Fibroblast of skin of back (primary cell): ENCODE measurements at regions not wholly inside any gene's neighbourhood (a gene's known extent, or its start where the extent isn't known, plus 50 kb on each side); places are given as distances from the start of the nearest gene placed in this dataset.
A peak's percentile ranks its signal among the peaks of the same experiment; 100 is the strongest.

Experiments
- DNase-seq: peaks from one replicate; pipeline ENCODE4 v3.0.0-alpha.2; 2013

DNA sequence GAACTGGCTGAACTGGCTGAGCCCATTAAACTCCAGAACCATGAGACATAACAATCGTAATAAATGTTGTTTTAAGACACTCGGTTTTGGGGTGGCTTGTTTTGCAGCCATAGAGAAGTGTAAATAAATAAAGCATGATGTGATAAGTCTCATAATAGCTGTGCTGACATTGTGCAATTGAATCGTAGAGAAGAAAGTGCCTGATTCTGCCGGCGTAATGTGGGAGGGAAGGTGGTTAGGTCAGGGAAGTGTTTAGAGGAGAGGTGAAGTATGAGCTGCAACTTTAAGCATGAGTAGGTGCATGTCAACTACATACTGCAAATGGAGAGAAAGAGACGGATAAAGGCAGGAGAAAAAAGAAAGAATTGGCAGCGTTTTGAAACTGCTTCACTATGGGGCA is 217.1 kb downstream of the BLID start:
- no peak for DNase-seq

DNA sequence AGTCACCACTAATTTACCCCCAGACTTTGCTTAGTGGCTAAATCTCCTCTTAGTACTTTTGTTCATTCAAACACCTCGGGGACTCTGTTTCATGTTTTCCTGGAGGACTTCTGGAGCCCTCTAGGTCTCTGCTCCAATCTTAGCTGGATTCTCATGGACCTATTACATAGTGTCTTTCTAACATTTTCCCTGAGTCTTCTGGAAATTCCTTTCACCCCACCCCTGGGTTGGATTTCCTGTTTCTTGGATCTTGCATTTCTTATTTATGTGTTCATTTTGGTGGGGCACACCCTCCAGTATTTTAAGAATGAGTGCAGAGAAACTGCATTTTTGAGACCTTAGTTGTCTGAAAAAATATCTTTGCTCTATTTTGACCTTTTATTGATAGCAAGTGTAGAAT is 220.1 kb downstream of the BLID start:
- DNase-seq: peak; percentile 93

DNA sequence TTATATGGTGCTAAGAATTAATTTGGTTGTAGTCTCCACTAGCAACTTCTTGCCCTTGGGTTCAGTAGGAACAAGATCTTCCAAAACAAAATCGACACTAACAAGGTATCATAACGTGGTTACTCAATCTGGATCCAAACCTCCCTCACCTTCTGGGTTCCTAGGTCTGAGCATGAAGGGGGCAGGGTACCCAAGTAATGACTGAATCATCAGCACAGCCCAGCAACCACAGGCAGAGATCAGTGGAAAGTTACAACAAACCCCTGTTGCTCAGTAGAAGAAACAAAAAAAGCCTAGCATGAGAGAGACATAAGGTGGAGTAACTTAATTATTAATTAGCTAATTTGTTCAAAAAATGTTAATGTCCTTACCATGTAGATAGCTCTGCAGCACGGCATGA is 221.4 kb downstream of the BLID start:
- peak; percentile 68 for DNase-seq

DNA sequence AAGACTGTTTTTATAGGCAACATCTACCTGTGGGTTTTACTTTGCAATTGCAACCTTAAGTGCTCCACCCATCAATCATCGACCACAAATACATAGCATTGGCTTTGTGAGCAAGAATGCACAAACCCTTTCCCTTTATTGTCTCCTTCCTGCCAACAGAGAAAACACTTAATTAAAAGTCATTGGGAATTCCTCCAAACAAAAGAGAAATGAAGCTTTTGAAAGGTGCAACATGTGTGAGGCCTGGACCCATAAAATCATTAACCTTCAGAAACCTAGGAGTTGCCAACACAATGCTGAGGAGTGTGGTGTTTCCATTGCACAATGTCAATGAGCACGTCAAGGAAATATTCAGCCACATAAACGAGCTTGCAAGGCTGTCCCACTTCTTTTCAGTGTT is 223.2 kb downstream of the BLID start:
- DNase-seq: peak; percentile 40

DNA sequence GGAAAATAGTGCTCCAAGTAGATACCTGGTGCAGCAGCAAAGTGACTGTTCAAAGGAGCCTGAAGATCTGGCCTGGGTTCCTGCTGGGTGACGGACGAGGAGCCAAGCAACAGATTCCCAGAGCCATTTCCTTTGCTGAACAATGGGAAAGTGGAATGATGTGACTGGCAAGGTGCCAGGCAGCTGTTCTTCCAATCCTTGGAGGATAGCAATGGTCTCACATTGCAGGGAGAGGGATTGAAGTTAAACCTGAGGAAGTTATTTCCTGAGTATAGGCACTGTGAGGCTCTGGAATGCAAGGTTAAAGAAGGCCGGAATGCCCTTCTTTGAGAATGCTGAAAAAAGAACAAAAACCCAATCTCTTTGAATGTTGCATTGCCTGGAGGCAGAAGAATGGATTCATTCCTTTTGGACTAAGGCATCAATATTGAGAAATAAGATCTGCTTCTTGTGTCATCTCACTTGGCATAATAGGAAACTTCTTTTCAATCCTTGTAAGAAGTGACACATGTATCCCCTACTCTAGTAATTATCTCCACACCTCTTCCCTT is 223.8 kb downstream of the BLID start:
- DNase-seq: peak; percentile 84

DNA sequence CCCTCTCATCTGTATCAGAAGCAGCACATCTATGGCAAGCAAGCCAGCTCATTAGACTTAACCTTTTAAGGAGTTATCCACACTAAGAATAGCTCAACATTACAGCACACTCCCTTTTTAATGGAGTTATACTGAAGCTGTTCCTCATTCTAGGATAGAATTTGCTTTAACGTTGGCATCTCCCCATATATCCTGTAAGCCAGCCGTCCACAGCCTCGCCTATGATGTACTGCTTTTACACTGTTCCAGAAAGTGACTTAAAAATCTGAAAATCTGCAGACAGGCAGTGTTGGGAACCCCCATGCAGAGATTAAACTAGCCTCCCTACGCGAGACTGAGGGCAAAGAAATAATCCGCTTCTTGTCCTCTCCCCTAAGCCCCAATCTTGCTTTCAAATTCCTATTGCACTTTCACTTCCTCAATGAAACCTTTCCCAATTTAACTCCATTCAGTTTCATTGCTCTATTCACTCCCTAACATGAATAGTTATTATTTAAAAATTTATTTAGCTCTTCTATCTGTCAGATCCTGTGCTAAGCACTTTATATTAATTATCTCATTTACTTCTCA is 225.0 kb downstream of the BLID start:
- DNase-seq: no peak

DNA sequence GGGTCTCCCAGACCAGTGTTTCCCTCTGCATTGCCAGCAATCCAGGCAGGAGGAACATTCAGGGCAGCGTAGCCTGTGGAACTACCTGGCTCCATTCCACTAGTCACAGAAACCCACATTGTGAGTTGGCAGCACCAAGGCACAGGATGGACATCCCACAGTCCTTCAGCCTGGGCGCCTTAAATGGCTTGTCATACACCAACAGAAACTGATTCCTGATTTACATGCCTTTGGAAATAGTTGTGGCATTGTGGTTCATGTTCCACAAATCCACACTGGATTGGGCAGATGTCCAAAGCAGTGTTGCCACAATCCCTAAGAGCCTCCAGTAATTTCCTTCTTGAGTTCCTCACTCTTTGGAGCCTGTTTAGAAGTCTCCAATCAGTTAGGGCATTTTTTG is 225.6 kb downstream of the BLID start:
- DNase-seq: peak; percentile 97

DNA sequence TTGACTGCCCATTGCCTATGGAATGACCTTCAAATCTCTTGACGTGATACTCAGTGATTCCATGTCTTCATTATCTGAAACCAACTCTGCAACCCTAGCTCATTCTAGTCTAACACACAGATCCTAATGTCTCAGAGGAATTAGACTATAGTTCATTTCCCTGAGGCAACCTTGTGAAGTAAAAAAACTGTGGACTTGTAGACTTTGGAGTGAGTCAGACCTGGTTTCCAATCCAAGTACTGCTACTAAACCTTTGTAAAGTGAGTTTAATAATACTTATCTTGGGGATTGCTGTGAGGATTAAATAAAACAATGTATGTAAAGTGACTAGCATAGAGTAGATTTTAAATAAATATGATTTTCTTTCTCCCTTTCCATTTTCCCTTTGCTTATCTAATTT is 226.1 kb downstream of the BLID start:
- peak; percentile 79 for DNase-seq

DNA sequence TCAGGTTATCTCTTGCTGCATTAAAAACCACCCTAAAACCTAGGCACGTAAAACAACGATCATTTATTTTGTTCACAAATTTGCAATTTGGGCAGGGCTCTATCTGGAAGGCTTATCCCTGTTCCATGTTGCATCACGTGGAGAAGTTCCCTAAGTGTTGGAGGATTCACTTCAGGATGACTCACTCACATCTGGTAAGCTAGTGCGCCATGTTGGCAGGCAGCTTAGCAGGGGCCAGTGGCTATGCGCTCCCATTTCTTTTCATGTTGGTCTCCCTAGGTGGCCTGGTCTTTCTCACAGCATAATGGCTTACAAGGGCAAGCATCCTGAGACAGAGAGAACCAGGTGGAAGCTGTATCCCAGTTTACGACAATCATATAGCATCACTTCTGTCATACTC is 226.8 kb downstream of the BLID start:
- DNase-seq: no peak

DNA sequence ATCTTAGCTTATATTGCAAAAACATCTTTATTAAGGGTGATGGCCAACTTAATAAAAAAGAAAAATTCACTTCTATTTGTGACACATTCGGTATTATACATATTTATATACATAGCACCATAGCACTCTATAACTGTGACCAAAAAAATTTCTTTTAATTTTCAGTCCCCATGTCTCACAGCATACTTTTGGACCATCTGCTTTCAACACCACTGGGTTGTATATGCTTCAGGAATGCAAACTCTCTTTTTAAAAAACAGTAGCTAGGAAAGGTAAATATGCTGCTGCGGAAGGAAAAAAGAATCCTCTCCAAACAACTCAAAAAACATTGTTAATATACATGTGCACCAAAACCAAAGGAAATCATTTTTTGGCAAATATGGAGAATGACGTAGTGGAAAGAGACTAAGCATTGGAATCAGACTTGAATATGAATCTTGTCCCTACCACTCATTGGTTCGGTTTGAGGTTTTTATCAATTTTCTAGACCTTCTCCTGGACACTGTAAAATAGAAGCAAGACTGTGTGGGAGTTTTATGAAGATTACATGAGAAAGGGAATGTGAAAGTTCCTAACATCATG is 227.9 kb downstream of the BLID start:
- DNase-seq: peak; percentile 52

DNA sequence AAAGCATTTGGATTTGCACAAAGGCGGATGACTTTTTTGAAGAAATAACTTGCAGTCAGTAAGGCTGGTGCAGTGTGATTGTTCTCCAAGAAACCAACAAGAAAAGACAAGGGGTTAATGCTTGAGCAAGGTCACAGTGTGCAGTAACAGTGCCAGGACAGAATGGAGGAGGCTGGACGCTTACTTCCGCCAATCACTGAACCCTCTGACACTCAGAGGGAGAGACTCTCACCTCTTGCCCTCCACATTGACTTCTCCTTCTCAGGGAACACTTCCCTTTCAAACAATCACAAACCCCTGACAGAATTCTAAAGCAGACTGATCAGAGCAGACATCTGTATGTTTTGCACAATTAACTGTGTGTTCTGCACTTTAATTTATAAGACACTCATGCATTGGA is 228.4 kb downstream of the BLID start:
- DNase-seq: no peak

DNA sequence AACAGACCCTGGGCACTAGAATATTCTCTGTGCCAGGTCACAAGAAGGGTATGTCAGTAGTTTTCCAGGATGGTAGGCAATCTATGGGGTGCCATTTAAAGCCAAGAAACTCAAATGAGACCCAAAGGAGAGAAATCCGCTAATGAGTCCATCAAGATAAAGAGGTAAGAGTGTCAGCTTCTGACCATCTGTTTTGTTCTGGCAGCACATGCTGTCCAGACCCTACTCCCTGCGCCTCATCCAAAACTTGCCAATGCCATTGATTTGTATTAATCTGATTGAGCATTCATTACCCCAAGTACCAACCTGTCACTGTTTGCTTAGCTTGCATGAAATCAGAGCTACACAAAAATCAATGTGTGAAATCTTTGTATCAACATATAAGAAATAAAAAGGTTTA is 229.0 kb downstream of the BLID start:
- DNase-seq: no peak

DNA sequence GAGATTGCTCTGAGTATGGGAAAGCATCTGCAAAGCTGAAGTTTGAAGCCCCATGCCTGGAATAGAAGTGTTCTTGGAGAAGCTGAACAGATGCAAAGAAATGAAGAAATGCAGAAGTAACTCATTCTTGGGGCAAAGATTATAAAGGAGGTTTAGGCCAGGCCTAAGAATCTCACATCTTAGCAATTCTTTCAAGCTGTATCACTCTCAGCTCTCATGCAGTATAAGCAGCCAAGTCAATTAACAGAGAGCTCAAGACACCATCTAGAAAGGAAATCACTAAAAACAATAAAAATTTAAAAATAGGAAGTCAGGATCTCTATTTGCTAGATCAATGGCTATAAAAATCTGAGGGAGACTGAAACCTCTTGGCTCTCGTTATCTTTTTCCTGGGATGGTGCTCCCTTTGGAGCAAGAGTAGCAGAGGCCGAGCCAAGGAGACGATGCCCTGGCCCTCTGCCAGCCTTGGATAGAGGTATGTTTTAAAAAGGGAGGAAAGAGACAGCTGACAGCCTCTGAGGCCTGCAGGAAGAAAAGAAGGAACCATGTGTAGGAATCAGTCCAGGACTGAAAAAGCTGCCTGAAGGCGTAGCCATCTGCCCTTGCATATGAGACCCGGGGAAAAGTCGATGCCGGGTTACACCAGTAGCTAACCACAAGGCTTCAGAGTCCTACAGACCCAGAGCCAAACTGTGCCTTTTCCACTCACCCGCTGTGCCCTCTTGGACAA is 229.8 kb downstream of the BLID start:
- DNase-seq: no peak

DNA sequence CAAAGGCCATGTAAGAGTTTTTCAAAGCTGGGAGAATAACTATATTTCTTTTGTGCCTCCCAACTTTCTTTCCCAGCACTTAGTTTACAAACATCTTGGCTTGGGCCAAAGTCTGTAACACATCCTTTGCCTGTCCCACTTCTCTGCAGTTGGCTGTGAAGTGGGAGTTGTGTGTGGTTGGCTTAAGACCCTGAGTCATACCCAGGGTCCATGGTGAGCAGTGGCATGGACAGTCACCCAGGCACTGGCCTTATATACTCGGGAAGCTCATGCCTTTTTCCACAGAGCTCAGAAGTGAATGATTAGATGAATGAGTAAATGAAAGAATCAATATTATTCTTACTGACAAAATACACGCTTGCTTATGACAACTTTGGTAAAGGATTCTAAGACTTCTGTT is 231.4 kb downstream of the BLID start:
- DNase-seq: peak; percentile 73

DNA sequence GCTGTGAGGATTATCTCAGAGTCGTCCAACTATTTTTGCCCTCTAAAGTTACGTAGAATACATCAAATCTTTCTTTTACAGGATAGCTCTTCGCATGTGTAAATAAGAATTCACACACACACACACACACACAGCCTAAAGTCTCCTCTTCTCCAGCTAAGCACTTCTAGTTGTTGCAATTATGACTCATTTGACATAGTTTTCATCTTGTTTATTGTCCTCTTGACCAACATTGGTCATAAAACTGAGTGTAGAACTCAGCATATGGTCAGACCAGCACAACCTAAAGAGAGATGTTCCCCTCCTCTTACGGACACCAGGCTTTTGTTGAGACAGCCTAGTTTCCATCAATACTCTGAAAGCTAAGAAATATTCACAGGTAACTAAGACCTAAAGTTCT is 234.2 kb downstream of the BLID start:
- peak; percentile 71 for DNase-seq

DNA sequence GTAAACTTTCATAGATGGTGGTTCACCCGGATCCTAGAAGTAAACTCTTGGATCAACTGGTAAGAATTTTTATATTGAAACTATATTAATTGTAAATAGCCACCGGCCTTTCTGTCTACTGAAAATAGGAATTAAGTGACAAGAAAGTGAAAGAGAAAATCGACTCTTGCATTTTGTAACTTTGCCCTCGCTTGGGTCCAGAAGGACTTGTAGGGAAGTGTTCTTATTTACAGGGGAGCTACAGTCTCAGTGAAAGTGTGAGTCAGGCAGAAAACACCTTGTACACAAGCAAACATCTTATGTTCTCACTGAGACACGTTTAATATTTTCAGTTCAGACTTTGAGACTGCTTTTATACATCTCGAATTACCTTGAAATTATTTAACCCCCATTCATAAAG is 238.9 kb downstream of the BLID start:
- DNase-seq: no peak

DNA sequence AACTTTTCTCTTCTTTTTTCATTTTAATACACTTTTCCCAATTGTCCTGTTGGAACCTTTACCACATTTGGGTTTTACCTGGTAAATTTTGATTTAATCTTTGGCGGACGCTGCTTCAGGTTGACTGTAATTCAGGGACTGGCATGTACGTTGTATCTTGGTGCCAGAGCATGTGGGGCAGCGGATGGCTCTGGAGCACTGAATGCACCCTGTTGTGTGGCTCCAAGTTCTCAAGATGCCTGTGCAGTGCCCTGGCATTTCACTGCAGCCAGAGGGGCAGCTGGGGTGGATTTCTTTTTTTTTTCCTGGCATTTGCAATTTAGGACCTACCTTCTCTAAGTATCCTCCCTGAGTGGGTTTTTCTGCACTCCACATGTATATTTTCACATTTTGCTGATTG is 242.2 kb downstream of the BLID start:
- no peak for DNase-seq

DNA sequence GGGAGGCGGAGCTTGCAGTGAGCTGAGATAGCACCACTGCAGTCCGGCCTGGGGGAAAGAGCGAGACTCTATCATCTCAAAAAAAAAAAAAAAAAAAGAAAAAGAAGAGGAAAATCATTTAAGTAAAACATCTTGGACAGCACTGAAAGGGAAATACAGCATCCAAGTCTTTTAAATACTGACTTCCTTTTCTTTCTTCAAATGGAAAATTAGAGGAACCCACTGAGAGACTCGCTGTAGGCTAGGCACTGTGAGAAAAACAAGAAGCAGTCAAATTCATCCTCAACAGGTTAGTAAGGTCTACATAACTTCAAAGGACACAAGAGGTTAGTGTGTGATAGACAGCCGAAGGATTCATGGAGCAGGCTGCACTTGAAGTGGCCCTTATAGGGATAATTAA is 243.7 kb downstream of the BLID start:
- DNase-seq: no peak

DNA sequence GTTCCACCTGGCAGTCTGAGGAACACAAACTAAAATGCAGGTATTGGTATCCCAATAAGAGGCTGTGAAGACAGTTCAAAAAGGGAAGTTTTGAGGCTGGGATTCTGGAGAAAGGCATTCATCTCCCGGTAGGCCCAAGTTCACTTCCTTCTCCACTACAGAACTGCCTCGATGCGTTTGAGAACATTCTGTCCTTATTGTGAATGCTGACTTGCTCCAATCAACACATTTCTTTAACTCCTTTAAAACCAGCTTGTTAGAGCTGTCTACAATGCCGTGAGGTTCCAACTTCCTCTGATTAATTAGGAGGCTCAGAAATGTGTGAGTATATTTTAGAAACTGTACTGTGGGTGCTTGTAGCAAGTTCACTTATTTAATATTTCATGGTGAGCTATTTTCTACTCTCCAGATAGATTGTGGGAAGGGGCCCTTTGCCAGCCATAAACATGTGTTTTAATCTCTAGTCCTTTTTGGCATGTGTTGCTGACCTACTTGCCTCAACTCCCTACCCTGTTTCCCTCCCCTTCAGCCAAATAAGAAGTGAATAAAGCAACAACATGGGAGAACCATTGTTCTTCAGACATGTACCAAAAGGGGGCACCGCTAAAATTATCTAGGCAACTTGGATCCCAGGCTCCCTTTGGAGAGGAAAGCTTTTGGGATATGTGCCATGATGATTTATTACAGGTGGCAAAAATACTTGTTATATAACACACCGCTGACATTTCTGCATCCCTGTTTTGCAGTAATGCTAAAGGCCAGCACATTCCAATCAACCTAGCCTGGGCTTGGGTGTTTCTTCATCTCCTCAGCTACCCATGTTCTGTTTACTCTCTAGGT is 245.6 kb downstream of the BLID start:
- no peak for DNase-seq

DNA sequence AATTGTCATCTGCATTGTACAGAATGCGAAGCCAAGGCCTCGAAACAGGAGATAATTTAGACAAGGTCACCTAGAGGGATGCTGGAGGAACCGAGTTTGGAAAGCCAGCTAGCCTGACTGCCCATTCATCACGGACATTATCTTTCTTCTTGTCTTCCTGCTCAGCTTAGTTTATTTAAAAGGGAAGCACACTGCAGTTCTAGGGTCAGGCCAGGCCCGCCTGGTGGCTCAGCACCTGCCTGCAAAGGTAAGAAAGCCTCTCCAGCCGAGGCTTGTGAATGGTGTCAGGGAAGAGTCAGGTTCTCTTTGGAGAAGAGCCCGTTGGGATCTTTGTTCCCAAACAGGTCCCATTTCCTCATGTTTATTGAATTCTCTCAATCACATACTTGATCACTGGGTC is 246.5 kb downstream of the BLID start:
- no peak for DNase-seq

DNA sequence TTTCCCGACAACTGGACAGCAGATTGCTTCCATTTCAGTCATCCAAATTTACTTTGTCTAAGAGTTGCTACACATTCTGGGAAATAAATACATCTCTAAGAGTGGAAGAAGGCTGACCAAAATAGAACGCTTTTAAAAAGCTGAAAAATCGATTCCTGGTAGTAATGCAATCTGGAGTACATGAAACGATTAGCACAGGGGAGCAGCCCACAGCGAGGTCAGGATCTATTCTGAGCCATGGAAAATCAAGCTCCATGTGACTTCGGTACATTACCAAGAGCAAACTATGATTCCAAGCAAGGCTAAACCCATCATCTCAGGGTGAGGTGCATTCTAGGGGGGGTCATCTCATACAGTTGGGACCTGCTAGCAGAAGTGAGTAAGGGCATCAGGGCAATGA is 249.3 kb downstream of the BLID start:
- no peak for DNase-seq

DNA sequence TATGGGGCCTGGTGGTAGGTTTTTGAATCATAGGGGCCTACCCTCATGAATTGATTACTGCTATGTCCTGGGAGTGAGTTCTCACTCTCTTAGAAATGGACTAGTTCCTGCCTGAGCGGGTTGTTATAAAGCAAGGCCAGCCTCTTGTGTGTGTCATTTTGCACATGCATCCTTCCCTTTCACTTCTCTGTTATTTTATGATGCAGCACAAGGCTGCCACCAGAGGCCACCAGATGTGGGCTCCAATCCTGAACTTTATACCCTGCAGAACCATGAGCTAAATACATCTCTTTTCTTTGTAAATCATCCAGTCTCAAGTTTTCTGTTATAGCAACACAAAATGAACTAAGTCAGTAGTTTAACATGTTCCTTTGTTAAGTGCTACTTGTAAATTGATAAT is 251.4 kb downstream of the BLID start:
- no peak for DNase-seq

DNA sequence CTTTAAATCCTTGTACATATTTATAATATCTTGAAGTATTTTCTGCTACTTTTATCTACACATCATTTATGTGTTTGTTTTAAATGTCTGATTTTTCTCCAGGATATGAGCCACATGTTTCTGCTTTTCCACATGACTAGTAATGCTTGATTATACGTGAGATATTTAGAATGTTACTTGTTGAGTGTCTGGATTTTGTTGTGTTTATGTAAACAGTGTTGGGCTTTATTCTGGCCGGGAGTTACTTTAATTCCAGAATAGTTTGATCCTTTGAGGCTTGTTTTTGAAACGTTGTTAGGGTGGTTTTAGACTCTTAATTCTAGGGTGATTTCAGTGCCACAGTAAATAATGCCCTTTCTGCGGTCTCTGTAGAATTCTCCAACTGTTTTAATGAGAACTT is 252.9 kb downstream of the BLID start:
- DNase-seq: no peak
